OCI-LY3 (cell line): ENCODE measurements at regions not wholly inside any gene's neighbourhood (a gene's known extent, or its start where the extent isn't known, plus 50 kb on each side); places are given as distances from the start of the nearest gene placed in this dataset.

Source experiments
- H2AFZ ChIP-seq: fragments of 200-600, 300-600 bp; shearing (Covaris generic); 2 replicates; pipeline ENCODE4 v1.6.0; 2014; ENCODE audit warnings: antibody characterized with exemption, low read depth, low read length
- H3K27ac ChIP-seq: fragments of 200-600, 300-600 bp; sonication (generic); 2 replicates; pipeline ENCODE4 v1.5.1; 2014; ENCODE audit warnings: mild to moderate bottlenecking, low read length, moderate library complexity, mixed read lengths
- H3K27me3 ChIP-seq: fragments of 200-600, 300-600 bp; sonication (generic); 2 replicates; pipeline ENCODE4 v1.6.1; 2014; ENCODE audit warnings: low read depth, low read length, mixed read lengths
- H3K36me3 ChIP-seq: fragments of 200-600, 300-600 bp; sonication (generic); replicated peaks from 2 replicates; pipeline ENCODE3; 2014; ENCODE audit warnings: low read depth, low read length, mixed read lengths
- H3K4me1 ChIP-seq: fragments of 300-600, 200-600 bp; sonication (generic); 2 replicates; pipeline ENCODE4 v1.6.1; 2014; ENCODE audit warnings: low read length, mixed read lengths
- H3K4me2 ChIP-seq: fragments of 200-600, 300-600 bp; sonication (generic); 2 replicates; pipeline ENCODE4 v1.6.1; 2014; ENCODE audit warnings: low read length, mixed read lengths
- H3K4me3 ChIP-seq: fragments of 300-600, 200-600 bp; sonication (generic); 2 replicates; pipeline ENCODE4 v1.5.1; 2014; ENCODE audit warnings: antibody characterized with exemption, mild to moderate bottlenecking, low read length, moderate library complexity
- H3K79me2 ChIP-seq: fragments of 300-600, 200-600 bp; shearing (Covaris generic); 2 replicates; pipeline ENCODE4 v1.6.1; 2014; ENCODE audit warnings: mild to moderate bottlenecking, low read length, mixed read lengths
- H3K9ac ChIP-seq: fragments of 300-600, 200-600 bp; shearing (Covaris generic); 2 replicates; pipeline ENCODE4 v1.6.0; 2014; ENCODE audit warnings: mild to moderate bottlenecking, low read length, moderate library complexity
- H3K9me3 ChIP-seq: fragments of 200-600, 300-600 bp; shearing (Covaris generic); 2 replicates; pipeline ENCODE4 v1.6.1; 2014; ENCODE audit warnings: low read length, mixed read lengths; ENCODE audit not compliant: insufficient read depth
- H4K20me1 ChIP-seq: fragments of 200-600, 300-600 bp; sonication (generic); 2 replicates; pipeline ENCODE4 v1.6.1; 2016; ENCODE audit warnings: low read length, mixed read lengths; ENCODE audit not compliant: insufficient read depth
- CTCF ChIP-seq: fragments of 200-600, 300-600 bp; sonication (generic); IDR thresholded peaks from 2 replicates; pipeline ENCODE4 v1.5.1; 2014; ENCODE audit warnings: antibody characterized with exemption, low read length, low read depth
- EZH2phosphoT487 ChIP-seq: fragments of 200-600 bp; shearing (Covaris generic); IDR thresholded peaks from 2 replicates; pipeline ENCODE4 v1.6.1; 2018; ENCODE audit warnings: antibody characterized with exemption, mixed run types, low read depth

- H3K4me3 ChIP-seq = no peak overlapping the region
- no peak overlapping the region for H3K4me2 ChIP-seq
- H3K9me3 ChIP-seq = no peaks in the 10 kb centered on the region
- no peaks in the 10 kb centered on the region for H3K36me3 ChIP-seq
- TF ChIP-seq EZH2phosphoT487 (no peak), CTCF (no peak)
- no peaks in the 10 kb centered on the region for H4K20me1 ChIP-seq
- no peak overlapping the region for H3K9ac ChIP-seq
- H3K79me2 ChIP-seq = no peaks in the 10 kb centered on the region
- H3K27me3 ChIP-seq = no peaks in the 10 kb centered on the region
- peaks cover 4% of the 10 kb centered on the region; the same call in 1 of the 2 replicates for H3K4me1 ChIP-seq
- no peak overlapping the region for H2AFZ ChIP-seq
- H3K27ac ChIP-seq = no peak overlapping the region
Measured at GRCh38 chr7:81190997-81191768, 272.3 kb upstream of the SEMA3C start.

- H3K4me3 ChIP-seq = no peak overlapping the region
- no peak overlapping the region for H3K4me2 ChIP-seq
- no peaks in the 10 kb centered on the region for H3K9me3 ChIP-seq
- no peak overlapping the region for H3K27ac ChIP-seq
- H4K20me1 ChIP-seq = no peaks in the 10 kb centered on the region
- no peaks in the 10 kb centered on the region for H3K27me3 ChIP-seq
- TF ChIP-seq CTCF (no peak), EZH2phosphoT487 (no peak)
- H3K9ac ChIP-seq = no peak overlapping the region
- H3K36me3 ChIP-seq = no peaks in the 10 kb centered on the region
- no peaks in the 10 kb centered on the region for H3K79me2 ChIP-seq
- H3K4me1 ChIP-seq = peaks cover 4% of the 10 kb centered on the region; the same call in 1 of the 2 replicates
- no peak overlapping the region for H2AFZ ChIP-seq
Measured at GRCh38 chr7:81187753-81188152, 268.9 kb upstream of the SEMA3C start.

GRCh38 chr7:81186691-81187090, 267.8 kb upstream of the SEMA3C start:
- H3K9ac ChIP-seq = no peak overlapping the region
- H3K4me3 ChIP-seq = no peak overlapping the region
- H3K4me1 ChIP-seq = peaks cover 4% of the 10 kb centered on the region; the same call in 1 of the 2 replicates
- H3K27ac ChIP-seq = no peak overlapping the region
- H3K27me3 ChIP-seq = no peaks in the 10 kb centered on the region
- H3K9me3 ChIP-seq = no peaks in the 10 kb centered on the region
- H3K36me3 ChIP-seq = no peaks in the 10 kb centered on the region
- no peak overlapping the region for H2AFZ ChIP-seq
- H3K79me2 ChIP-seq = no peaks in the 10 kb centered on the region
- no peaks in the 10 kb centered on the region for H4K20me1 ChIP-seq
- no peak overlapping the region for H3K4me2 ChIP-seq
- TF ChIP-seq EZH2phosphoT487 (no peak), CTCF (no peak)

- no peaks in the 10 kb centered on the region for H3K27me3 ChIP-seq
- no peaks in the 10 kb centered on the region for H3K36me3 ChIP-seq
- no peak overlapping the region for H3K9ac ChIP-seq
- peaks cover 3% of the 10 kb centered on the region; the same call in 1 of the 2 replicates for H3K4me1 ChIP-seq
- H4K20me1 ChIP-seq = no peaks in the 10 kb centered on the region
- H3K4me3 ChIP-seq = no peak overlapping the region
- H3K27ac ChIP-seq = no peak overlapping the region
- H3K4me2 ChIP-seq = no peak overlapping the region
- no peaks in the 10 kb centered on the region for H3K9me3 ChIP-seq
- H2AFZ ChIP-seq = no peak overlapping the region
- no peaks in the 10 kb centered on the region for H3K79me2 ChIP-seq
- no peak for TF ChIP-seq EZH2phosphoT487
- no peak for TF ChIP-seq CTCF
Measured at GRCh38 chr7:81185072-81185471, 266.2 kb upstream of the SEMA3C start.
